ENCODE measurements at regions not wholly inside any gene's neighbourhood (a gene's known extent, or its start where the extent isn't known, plus 50 kb on each side); places are given as distances from the start of the nearest gene placed in this dataset.
"Not testable (repeated sequence)": the region's sequence is repeated elsewhere in the genome, so short reads cannot be mapped to it uniquely, and the experiment has no call there.

- no peak for DNase-seq (ENCODE audit: low read depth)
These were observed 209.8 kb upstream of the CBLB start for GRCh38 chr3:106078635-106079034.

- no peak for DNase-seq (ENCODE audit: low read depth)
These were observed 213.8 kb upstream of the CBLB start for GRCh38 chr3:106082616-106083015.

DNA sequence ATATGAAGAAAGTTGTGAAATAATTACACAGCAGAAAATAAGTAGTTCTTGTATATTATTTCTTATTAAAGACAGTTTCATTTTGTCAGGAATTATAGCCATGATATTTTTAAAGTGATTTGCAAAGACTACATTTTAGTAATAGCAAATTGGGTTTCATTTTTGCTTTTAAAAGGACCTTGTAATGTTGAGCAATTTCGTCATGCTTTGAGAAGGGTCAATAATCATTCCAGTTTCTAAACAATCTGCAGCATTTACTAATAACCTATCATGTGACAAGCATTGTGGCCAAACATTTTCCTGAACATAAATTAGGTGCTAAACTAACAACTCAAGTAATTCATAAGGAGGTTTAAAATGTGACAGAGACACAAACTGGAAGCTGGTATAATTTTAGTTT, 214.4 kb upstream of the CBLB start:
- DNase-seq (ENCODE audit: low read depth) = no peak

GRCh38 chr3:106083854-106084253, 215.0 kb upstream of the CBLB start:
- no peak for DNase-seq (ENCODE audit: low read depth)

DNA sequence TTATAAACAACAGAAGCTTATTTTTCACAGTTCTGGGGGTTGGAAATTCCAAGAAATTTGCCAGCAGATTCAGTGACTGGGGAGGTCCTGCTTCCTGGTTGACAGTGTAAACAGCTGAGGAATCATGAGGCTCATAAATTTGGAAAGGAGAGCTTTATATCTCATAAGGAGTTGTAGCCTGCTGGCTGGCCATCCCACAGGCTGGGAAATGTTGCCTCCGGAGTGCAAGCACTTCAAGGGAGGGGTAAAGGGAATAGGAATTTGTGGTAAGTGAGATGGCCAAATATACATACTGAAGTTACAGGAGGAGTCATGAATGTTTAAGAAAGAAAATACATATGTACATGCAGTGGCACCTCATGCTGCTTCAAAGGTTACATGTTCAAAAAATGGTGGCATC, 217.2 kb upstream of the CBLB start:
- no peak for DNase-seq (ENCODE audit: low read depth)

- no peak for DNase-seq (ENCODE audit: low read depth)
These were observed 217.8 kb upstream of the CBLB start for GRCh38 chr3:106086636-106087035.

GRCh38 chr3:106088304-106088703, 219.5 kb upstream of the CBLB start:
- no peak for DNase-seq (ENCODE audit: low read depth)

GRCh38 chr3:106088899-106089298, 220.1 kb upstream of the CBLB start:
- no peak for DNase-seq (ENCODE audit: low read depth)

DNA sequence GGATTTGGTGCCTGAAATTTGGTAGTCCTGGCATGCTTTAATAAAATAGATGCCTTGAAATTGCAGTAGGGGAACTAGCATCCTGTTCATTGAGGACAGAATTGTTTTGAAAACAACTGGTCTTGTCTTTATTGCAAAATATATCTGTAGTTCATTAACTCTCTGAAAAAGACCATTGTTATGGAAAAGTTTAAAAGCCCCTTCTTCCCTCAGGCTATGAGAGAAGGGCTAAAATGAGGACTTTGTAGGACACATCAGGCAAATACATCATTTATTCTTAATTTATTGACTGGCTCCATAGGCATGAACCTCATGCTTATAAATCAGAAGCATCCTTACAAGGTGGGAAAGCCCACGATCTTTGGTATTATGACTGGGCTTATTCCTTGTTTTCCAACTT, 221.0 kb upstream of the CBLB start:
- no peak for DNase-seq (ENCODE audit: low read depth)

DNA sequence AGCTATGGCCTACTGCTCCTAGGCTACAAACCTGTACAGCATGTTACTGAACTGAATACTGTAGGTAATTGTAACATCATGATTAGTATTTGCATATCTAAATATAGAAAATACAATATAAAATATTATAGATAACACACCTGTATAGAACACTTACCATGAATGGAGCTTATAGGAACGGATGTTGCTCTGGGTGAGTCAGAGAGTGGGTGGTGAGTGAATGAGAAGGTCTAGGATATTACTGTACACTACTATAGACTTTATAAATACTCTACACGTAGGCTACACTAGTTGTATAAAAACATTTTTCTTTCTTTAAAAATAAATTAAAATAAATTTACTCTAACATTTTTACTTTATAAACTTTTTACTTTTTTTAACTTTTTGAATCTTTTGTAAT, 224.0 kb upstream of the CBLB start:
- no peak for DNase-seq (ENCODE audit: low read depth)

DNA sequence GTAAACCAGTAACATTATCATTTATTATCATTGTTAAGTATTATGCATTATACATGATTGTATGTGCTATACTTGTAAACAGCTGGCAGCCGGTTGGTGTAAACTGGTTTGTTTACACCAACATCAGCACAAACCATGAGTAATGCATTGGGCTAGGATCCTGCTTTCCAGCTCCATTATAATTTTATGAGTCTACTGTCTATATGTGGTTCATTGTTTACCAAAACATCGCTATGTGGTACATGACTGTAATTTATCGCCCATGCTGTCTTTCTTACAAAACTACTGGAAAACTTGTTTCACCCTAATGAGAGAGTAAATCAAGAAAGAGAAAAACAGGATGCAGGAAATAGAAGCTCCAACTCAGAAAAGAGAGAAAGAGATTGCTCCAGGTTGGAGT, 224.8 kb upstream of the CBLB start:
- no peak for DNase-seq (ENCODE audit: low read depth)

- DNase-seq (ENCODE audit: low read depth) = no peak
These were observed 229.1 kb upstream of the CBLB start for GRCh38 chr3:106097817-106098435.

DNA sequence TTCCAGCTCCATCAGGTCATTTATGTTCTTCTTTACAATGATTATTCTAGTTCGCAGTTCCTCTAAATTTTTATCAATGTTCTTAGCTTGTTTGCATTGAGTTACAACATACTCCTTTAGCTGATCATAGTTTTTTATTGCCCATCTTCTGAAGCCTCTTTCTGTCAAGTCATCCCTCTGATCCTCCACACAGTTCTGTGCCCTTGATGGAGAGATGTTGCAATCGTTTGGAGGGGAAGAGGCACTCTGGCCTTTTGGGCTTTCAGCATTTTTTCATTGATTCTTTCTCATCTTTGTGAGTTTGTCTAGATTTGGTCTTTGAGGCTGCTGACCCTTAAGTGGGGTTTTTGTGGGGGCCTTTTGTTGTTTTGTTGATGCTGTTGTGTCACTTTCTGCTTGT, 234.6 kb upstream of the CBLB start:
- DNase-seq (ENCODE audit: low read depth) = no peak

DNA sequence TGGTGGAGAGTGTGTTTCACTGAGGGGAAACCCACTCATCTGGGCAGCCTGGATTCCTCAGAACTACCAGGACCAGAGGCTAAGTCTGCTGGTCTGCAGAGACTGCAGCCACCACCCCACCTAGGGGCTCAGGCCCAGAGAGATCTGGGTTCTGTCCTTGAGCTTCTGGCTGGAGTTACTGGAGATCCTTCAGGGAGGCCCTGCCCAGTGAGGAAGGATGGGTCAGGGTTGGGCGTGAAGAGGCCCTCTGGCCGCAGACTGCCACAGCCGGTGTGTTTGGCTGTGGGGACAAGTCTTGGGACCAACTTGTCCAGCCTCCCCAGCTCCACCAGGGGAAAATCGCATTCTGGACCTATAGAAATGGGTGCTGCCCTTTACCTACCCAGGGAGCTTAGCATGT, 235.3 kb upstream of the CBLB start:
- no peak for DNase-seq (ENCODE audit: low read depth)

DNA sequence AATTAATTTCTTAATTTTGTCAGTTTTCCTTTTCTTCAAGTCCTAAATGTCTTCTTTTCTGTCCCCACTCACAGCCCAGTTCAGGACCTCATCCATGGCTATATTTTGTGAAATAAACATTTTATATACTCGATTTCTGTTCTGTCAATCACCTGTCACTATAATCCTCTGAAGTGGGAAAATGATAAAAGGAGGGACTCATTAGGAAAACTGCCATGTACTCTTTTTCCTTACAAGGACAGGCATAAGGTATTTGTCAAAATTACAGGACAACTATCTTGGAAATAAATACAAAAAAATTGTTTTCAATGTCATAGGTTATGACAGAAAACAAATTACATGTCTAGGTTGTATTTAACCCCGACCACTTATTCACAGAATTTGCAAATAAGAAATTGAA, 240.1 kb upstream of the CBLB start:
- DNase-seq (ENCODE audit: low read depth) = no peak

- DNase-seq (ENCODE audit: low read depth) = not testable (repeated sequence)
These were observed 243.7 kb upstream of the CBLB start for GRCh38 chr3:106112561-106112960.

GRCh38 chr3:106113747-106114146, 244.9 kb upstream of the CBLB start:
- no peak for DNase-seq (ENCODE audit: low read depth)

DNA sequence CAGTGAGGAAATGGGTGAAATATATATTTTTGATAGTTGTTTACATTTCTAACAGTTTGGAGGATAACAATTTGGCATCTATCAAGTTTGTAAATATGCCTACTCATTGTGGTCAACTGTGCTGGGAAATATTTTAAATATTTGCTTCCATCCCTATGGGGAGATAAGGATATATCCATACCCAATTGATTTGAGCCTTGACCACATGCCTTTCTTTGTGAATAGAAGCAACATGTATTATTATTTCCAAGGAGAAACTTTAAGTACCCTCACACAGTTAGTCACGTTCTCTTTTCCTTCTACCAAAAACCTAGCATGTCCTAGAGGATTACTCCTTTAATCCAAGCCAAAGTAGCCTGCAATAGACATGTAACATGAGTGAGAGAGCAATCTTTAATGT, 245.4 kb upstream of the CBLB start:
- DNase-seq (ENCODE audit: low read depth) = no peak

- no peak for DNase-seq (ENCODE audit: low read depth)
These were observed 246.0 kb upstream of the CBLB start for GRCh38 chr3:106114848-106115247.

DNA sequence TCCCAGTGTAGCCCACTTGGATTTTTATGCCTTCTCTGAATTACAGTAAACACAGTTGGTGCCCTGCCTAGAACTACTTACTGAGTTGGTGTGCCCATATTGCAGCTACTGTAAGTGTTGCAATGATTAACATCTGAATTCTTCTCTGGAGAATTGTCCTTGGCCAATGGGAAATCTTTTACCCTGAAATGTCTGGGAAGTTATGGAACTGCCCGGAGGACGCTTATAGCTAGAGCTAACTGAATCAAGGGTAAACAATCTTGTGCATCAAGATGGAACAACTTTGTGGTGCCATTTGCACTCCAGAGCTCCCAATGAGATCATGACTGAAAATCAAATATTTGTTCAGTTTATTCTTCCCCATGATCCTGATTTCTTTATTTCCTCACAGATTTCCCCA, 246.7 kb upstream of the CBLB start:
- no peak for DNase-seq (ENCODE audit: low read depth)

GRCh38 chr3:106116733-106117489, 248.1 kb upstream of the CBLB start:
- no peak for DNase-seq (ENCODE audit: low read depth)

DNA sequence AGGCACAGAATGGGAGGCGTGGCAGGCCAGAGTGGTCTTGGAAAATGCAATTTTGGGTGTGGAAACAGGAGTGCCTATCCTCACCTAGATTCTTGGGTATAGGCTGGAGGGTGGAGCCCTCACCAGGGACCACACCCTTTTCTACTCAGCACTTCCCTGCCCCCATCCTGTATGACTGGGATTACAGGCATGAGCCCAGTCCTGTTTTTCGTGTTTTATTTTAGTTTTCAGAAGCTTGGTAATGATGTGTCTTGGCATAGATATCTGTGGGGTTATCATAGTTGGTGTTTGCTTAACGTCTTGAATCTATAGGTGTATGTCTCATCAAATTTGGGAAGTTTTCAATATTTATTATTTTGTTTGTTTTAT, 248.7 kb upstream of the CBLB start:
- no peak for DNase-seq (ENCODE audit: low read depth)

DNA sequence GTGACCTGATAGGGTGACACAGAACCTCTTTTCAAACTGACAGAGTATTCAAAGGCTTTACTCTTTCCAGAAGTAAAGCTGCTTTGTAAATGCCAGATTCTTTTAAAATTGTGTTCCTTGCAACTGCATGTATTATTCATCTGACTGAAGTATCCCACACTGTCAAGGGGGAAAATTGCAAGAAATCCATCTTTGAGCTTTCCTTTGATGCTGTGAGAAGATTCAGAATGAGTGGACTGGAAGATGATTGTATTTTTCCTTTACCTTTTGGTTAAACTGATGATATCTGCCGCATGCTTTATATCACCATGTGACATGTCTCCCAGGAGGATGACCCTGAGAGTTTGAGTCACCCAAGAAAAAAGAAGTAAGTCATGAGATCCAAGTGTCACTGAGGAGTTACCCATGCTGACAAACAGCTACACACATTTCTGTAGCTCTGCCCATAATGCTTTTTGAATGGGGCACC, 250.8 kb upstream of the CBLB start:
- DNase-seq (ENCODE audit: low read depth) = no peak

DNA sequence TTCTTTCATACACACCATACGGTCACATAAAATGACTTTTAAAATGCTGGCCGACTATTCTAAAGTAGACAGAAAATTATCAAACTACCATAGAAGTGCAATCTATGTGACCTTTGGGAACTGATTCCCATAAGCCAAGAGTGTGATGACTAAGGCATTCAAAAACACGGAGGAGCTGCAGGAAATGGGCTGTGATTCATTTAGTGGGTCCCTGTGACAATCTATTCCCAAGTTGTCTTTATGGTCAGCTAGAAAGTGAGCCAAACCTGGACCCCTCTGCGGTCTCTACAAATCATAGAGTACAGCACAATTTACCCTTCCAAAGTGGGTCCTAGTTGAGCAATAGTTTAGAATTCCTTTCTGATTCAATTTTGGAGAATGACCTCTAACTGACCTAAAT, 251.5 kb upstream of the CBLB start:
- DNase-seq (ENCODE audit: low read depth) = no peak

All from activated T-helper 1 cell treated with Interleukin-2 at 50 U/mL for 16 hours (primary cell).